ENCODE measurements at regions not wholly inside any gene's neighbourhood (a gene's known extent, or its start where the extent isn't known, plus 50 kb on each side); places are given as distances from the start of the nearest gene placed in this dataset.

GRCh38 chr16:8167436-8167835 lies 422.9 kb downstream of the TMEM114 start:
- TF ChIP-seq CTCF (IDR thresholded peaks at IDR 0.05): no peak
- TF ChIP-seq POLR2A (IDR thresholded peaks at IDR 0.05): no peak
